ENCODE measurements at regions not wholly inside any gene's neighbourhood (a gene's known extent, or its start where the extent isn't known, plus 50 kb on each side); places are given as distances from the start of the nearest gene placed in this dataset.
A peak's percentile ranks its signal among the peaks of the same experiment; 100 is the strongest.

- Histone ChIP-seq H3K27me3 (ENCODE audit: low read depth, low read length) (peaks cover 20% of the 10 kb centered on the region), H3K4me3 (ENCODE audit: low read length) (no peak overlapping the region), H3K4me1 (ENCODE audit: low read length) (peaks cover 42% of the 10 kb centered on the region), H3K27ac (ENCODE audit: low read length) (peak overlapping the region; percentile 32), H3K4me2 (ENCODE audit: low read length) (peak overlapping the region; percentile 57), H3K9ac (ENCODE audit: low read length) (no peak overlapping the region), H3K36me3 (replicated peaks; ENCODE audit: low read depth, low read length) (no peaks in the 10 kb centered on the region), H2AFZ (ENCODE audit: low read depth, low read length) (no peak overlapping the region), H4K20me1 (ENCODE audit: insufficient read depth, low read length) (no peaks in the 10 kb centered on the region), H3K9me3 (ENCODE audit: insufficient read depth, low read length) (no peaks in the 10 kb centered on the region), H3K79me2 (ENCODE audit: low read length) (no peaks in the 10 kb centered on the region)
- TF ChIP-seq CTCF (IDR thresholded peaks at IDR 0.05; ENCODE audit: low read depth, low read length) = no peak
- no peak for TF ChIP-seq EZH2phosphoT487 (IDR thresholded peaks at IDR 0.05; ENCODE audit: low read depth)
Observed at GRCh38 chr12:75774261-75775052, 257.1 kb downstream of the PHLDA1 start.

DNA sequence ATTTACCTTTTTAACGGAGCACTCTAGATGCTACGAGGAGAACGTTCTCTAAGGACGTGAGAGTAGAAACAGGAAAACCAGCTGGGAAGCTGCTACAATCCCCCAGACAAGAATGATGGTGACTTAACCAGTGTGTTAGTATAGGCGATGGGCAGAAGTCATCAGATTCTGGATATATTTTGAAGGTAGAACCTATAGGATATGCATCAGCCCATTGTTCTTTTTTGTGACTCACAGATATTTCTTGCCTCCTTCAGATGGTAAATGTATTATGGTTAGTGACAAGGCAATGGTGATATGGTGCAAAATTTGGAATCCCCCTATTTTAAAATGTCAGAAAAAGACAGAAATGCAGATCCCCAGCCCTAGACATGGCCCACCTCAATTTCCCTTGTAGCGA is 258.2 kb downstream of the PHLDA1 start:
- no peaks in the 10 kb centered on the region for H3K9me3 ChIP-seq (ENCODE audit: insufficient read depth, low read length)
- no peaks in the 10 kb centered on the region for H4K20me1 ChIP-seq (ENCODE audit: insufficient read depth, low read length)
- no peak overlapping the region for H3K27ac ChIP-seq (ENCODE audit: low read length)
- 0 out of 2 replicates have a peak overlapping the region, but pooled peaks have one; percentile 2 for H3K4me3 ChIP-seq (ENCODE audit: low read length)
- TF ChIP-seq CTCF (IDR thresholded peaks at IDR 0.05; ENCODE audit: low read depth, low read length) = no peak
- TF ChIP-seq EZH2phosphoT487 (IDR thresholded peaks at IDR 0.05; ENCODE audit: low read depth) = no peak
- no peaks in the 10 kb centered on the region for H3K36me3 ChIP-seq (replicated peaks; ENCODE audit: low read depth, low read length)
- no peak overlapping the region for H3K9ac ChIP-seq (ENCODE audit: low read length)
- peaks cover 42% of the 10 kb centered on the region for H3K4me1 ChIP-seq (ENCODE audit: low read length)
- H3K27me3 ChIP-seq (ENCODE audit: low read depth, low read length) = peaks cover 24% of the 10 kb centered on the region
- peak overlapping the region; percentile 57 for H3K4me2 ChIP-seq (ENCODE audit: low read length)
- no peak overlapping the region for H2AFZ ChIP-seq (ENCODE audit: low read depth, low read length)
- H3K79me2 ChIP-seq (ENCODE audit: low read length) = no peaks in the 10 kb centered on the region

DNA sequence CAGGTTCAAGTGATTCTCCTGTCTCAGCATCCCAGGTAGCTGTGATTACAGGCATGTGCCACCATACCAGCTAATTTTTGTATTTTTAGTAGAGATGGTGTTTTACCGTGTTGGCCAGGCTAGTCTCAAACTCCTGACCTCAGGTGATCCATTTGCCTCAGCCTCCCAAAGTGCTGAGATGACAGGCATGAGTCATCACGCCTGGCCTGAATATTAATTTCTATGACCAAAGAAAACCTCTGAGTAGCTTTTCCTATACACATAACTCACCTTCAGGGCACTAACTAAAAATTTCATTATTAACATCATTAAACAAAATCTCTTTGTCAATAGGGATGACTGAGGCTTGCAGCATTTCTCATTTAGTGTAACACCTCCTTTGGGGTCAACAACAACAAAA is 259.6 kb upstream of the KRR1 start:
- no peak for TF ChIP-seq CTCF (IDR thresholded peaks at IDR 0.05; ENCODE audit: low read depth, low read length)
- no peak for TF ChIP-seq EZH2phosphoT487 (IDR thresholded peaks at IDR 0.05; ENCODE audit: low read depth)
- H3K4me3 ChIP-seq (ENCODE audit: low read length) = no peak overlapping the region
- no peaks in the 10 kb centered on the region for H3K9me3 ChIP-seq (ENCODE audit: insufficient read depth, low read length)
- H3K9ac ChIP-seq (ENCODE audit: low read length) = no peak overlapping the region
- no peak overlapping the region for H2AFZ ChIP-seq (ENCODE audit: low read depth, low read length)
- peaks cover 41% of the 10 kb centered on the region for H3K4me1 ChIP-seq (ENCODE audit: low read length)
- no peaks in the 10 kb centered on the region for H3K36me3 ChIP-seq (replicated peaks; ENCODE audit: low read depth, low read length)
- H4K20me1 ChIP-seq (ENCODE audit: insufficient read depth, low read length) = no peaks in the 10 kb centered on the region; the same call in 1 of the 2 replicates
- H3K4me2 ChIP-seq (ENCODE audit: low read length) = no peak overlapping the region
- no peaks in the 10 kb centered on the region for H3K79me2 ChIP-seq (ENCODE audit: low read length)
- H3K27me3 ChIP-seq (ENCODE audit: low read depth, low read length) = peaks cover 31% of the 10 kb centered on the region
- no peak overlapping the region for H3K27ac ChIP-seq (ENCODE audit: low read length)

- no peak overlapping the region for H3K9ac ChIP-seq (ENCODE audit: low read length)
- no peaks in the 10 kb centered on the region for H3K9me3 ChIP-seq (ENCODE audit: insufficient read depth, low read length)
- no peak overlapping the region for H3K4me3 ChIP-seq (ENCODE audit: low read length)
- H3K27me3 ChIP-seq (ENCODE audit: low read depth, low read length) = peaks cover 31% of the 10 kb centered on the region
- no peak overlapping the region for H3K4me2 ChIP-seq (ENCODE audit: low read length)
- no peaks in the 10 kb centered on the region for H3K79me2 ChIP-seq (ENCODE audit: low read length)
- H3K36me3 ChIP-seq (replicated peaks; ENCODE audit: low read depth, low read length) = no peaks in the 10 kb centered on the region
- TF ChIP-seq EZH2phosphoT487 (IDR thresholded peaks at IDR 0.05; ENCODE audit: low read depth) (no peak), CTCF (IDR thresholded peaks at IDR 0.05; ENCODE audit: low read depth, low read length) (no peak)
- H3K27ac ChIP-seq (ENCODE audit: low read length) = no peak overlapping the region
- H2AFZ ChIP-seq (ENCODE audit: low read depth, low read length) = no peak overlapping the region
- no peaks in the 10 kb centered on the region; the same call in 1 of the 2 replicates for H4K20me1 ChIP-seq (ENCODE audit: insufficient read depth, low read length)
- H3K4me1 ChIP-seq (ENCODE audit: low read length) = peaks cover 16% of the 10 kb centered on the region
Observed at GRCh38 chr12:75767957-75768356, 256.5 kb upstream of the KRR1 start.
